ENCODE measurements at regions not wholly inside any gene's neighbourhood (a gene's known extent, or its start where the extent isn't known, plus 50 kb on each side); places are given as distances from the start of the nearest gene placed in this dataset.

DNA sequence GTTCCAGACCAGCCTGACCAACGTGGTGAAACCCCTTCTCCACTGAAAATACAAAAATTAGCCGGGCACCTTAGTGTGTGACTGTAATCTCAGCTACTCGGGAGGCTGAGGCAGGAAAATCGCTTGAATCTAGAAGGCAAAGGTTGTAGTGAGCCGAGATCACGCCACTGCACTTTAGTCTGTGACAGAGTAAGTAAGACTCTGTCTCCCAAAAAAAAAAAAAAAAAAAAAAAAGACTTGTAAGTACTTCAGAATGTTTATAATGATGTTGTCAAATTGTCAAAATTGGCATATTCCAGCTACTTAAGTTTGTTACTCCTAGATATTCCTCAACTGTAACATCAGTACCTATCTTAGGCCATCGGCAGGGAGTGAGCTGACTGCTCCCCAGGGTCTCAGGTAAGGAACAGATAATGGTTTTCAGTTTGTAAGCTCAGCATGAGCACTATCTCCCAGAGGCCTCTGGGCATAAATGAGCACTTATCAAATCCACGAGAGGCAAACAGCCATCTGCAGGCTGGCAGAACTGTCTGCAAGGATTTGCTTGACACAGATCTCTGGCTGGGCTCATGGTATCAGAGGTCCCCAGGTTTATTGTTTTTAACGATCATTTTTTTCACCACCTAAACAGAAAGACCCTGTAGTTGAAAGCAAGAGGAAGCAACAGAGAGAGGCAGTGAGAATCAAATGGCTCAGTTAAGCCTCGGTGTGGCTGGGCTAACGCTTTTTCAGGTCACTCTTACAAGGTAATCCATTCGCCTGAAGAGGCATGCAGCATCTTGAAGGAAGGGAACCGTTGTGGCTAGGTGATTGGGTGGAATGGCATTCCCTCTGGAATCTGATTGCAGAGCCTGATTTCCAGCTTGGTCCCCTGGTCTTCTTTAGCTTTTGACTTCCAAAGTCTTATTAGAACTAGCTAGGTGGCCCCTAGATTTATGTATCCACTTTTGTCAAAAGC is 115.9 kb downstream of the LY86 start:
- DNase-seq: no peak

- no peak for DNase-seq
Observed at GRCh38 chr6:6705061-6705425, 116.5 kb downstream of the LY86 start.

DNA sequence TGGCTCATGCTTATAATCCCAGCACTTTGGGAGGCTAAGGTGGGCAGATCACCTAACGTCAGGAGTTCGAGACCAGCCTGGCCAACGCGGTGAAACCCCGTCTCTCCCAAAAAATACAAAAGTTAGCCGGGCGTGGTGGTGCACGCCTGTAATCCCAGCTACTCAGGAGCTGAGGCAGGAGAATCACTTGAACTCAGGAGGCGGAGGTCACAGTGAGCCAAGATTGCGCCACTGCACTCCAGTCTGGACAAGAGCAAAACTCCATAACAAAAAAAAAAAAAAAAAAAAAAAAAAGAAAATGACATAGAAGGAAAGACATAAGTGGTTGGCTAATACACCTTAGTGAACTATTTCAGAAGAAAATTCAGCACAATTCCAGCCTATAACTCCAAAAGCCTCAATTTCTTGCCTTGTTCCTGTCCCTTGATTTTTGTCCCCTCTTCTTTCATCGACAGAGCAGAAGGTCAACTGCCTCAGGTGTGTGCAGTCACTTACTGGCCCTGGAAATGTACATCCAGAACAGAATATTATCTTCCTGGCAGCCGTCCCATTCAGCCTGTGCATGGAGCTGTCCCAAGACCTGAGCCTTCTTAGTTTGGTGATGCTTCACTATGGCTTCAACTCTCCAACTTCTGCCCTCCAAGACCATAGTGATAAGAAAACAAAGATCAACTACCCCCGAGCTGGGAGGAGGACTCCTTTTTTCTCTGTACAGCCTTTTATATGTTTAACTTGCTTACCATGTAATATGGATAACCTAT is 117.6 kb downstream of the LY86 start:
- DNase-seq: no peak

DNA sequence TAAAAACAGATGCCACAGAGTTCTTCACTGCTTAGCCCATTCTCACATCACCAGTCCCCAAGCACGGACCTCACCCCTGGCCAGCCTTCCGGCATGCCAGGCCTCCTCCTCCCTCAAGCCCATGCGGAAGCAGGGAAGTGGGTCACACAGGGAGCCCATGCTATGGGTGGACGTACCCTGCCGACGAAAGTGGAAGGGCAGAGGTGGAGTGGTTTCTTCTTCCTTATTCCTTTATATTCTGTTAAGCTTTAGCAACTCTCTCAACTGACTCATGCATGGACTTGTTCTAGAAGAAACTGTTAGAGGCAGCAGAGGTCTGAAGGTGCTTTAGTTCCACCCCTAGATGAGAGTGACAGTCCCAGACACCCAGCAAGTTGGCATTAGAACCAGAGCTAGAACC is 118.6 kb downstream of the LY86 start:
- DNase-seq: no peak

DNA sequence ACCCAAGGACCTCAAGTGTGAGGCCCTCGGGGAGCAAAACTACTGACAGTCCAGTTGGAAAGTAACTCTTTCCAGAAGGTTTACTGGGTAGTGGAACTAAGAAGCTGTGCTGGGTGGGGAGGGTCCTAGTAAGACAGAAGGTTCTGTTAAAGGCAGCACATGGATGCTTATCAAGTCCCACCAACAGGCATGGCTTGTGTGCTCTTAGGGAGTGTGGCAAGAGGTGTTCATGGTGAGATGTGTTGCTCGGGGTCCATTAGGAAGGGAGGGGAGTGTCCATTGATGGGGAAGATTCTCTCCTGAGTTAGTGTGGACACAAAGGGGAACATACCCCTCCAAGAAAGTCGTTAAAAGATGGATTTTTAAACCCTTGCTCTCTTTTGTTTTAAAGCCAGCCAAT is 120.6 kb downstream of the LY86 start:
- DNase-seq: no peak

DNA sequence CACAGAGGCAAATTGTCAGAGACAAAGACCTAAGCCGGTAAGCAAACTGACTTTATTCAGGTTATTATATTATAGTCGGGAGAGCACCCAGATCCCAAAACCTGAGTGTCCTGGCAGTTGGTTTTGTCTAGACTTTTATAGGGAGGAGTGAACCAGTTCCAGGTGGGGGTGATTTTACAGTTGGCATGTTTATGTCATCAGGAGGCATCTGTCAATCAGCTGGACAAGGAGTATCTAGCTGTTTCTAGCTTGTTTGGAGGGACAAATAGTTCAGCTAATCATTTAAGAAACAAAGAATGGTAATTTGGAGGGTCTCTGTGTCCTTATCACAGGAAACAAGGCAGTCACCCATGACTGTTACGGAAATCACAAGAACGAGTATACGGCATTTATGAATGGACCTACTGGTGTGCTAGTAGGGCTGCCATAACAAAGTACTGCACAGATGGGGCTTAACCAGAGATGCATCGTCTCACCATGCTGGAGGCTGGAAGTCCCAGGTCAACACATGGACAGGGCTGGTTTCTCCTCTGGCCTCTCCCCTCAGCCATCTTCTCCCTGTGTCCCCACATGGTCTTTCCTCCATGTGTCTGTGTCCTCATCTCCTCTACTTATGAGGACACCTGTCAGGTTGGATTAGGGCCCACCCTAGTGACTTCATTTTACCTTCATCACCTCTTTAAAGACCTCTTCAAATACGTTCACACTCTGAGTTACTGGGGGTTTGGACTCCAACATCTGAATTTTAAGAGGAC is 122.7 kb downstream of the LY86 start:
- DNase-seq: no peak

- DNase-seq: no peak
Observed at GRCh38 chr6:6711832-6712448, 123.4 kb downstream of the LY86 start.

GRCh38 chr6:6712449-6713403 is 124.2 kb downstream of the LY86 start:
- DNase-seq: no peak

DNA sequence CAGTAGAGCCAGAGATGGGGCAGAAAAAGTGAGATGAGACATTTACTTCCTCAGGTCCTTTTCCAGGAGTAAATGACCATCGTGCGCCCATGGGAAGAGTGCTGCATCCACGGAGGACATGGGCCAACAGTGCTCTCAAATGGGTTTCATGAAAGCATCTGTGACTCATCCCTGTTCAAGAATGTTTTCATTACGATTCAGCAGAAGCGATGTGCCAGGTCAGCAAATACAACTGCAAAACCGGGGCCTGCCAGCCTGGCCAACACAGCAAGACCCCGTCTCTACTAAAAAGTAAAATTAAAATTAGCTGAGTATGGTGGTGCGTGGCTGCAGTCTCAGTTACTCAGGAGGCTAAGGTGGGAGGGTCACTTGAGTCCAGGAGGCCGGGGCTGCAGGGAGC is 125.1 kb downstream of the LY86 start:
- no peak for DNase-seq

DNA sequence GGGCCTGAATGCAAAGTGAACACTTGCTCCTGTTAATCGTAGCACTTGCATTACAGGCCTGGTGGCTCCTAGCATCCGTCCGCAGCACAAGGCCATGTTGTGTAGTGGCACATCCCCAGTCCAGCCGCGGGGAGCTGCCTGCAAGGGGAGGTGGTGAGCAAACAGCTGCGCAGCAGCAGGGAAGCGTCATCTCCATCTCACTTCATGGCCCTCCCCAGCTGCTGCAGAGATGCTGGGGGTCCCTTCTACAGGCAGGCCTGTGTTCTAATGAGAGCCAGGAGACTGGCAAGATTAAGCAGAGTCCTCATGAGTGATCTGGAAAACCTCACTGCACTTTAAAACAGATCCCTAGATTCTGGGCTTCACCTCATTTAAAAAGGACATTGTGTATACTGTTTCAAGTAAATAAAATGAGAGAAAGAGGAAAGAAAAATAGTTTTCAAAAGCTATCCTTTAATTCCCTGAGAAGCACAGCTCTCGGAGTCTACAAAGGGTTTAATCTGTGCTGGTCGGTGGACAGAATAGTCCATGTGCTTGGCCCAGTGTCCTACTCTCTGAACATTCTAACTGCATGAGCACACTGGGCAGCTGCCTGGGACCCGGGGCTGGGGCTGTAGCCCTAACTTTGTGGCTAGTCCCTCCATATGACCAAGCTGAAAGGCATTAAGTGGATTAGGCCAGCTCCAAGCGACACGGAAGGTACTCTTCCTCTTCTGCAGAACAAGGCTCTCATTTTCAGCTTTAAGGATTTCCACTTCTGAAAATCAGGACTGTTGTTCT is 125.8 kb downstream of the LY86 start:
- DNase-seq: no peak

GRCh38 chr6:6714953-6715352 is 126.4 kb downstream of the LY86 start:
- DNase-seq: no peak

DNA sequence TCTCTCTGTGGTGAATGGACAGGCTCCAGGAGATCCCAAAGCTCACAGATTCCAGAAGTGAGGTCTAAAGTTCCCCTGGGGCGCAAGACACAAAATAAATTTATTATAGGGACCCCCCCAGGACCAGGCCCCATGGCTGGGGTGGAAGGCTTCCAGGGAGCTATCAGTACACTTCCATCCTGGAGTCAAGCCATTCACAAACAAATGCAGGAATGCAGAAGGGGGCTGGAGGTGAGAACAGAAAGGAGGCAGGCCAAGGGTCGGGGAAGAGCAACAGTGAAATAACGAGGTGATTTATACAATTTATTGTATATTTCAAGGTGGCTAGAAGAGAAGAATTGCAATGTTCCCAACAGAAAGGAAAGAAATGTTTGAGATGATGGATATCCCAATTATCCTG is 126.9 kb downstream of the LY86 start:
- DNase-seq: no peak

DNA sequence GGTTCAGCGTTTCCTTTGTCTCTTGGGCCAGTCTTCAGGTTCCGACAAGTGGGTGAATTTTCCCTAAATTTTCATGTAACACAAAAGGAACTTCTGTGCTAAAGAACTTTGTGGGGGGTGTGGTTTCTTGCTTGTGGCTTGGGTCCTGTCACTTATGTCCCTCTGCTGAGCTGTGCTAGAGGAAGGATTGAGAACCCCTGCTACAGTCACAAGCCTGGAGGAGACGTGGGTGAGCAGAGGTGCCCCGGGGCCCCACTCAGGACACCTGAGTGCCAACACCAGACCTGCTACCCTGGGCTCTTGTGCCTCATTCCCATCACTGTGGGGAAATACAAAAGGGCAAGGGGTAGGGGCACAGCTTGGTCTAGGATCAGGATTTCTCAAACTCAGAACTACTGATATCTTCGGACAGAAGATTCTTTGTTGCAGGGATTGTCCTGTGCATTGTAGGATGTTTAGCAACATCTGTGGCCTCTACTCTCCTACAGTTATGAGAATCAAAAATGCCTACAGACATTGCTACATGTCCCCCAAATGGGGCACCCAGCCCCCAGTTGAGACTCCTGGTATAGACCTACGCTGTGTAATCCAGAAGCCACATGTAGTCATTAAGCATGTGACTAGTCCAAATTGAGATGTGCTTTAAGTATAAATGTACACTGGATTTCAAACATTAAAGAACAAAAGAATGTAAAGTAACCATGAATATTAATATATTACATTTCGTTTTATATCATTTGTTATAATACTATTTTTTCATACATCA is 128.7 kb downstream of the LY86 start:
- no peak for DNase-seq

DNA sequence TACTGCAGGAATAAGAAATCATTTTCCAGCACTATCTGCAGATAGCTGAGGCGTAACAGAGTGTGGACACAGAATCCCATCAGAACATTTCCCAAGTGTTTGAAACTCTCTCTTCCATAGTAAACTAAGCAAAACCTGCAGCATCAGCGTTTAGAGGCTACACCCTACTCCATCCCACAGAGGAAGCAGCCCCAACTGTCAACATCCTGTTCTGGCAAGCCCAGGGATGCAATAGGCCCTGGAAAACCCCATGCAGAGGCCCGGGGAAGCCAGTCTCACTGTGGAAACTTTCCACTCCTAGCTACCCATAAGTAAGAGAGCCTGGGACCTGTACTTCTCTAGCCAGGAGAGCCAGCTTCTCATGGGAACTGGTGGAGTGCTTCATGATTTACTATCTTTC is 129.4 kb downstream of the LY86 start:
- DNase-seq: no peak

DNA sequence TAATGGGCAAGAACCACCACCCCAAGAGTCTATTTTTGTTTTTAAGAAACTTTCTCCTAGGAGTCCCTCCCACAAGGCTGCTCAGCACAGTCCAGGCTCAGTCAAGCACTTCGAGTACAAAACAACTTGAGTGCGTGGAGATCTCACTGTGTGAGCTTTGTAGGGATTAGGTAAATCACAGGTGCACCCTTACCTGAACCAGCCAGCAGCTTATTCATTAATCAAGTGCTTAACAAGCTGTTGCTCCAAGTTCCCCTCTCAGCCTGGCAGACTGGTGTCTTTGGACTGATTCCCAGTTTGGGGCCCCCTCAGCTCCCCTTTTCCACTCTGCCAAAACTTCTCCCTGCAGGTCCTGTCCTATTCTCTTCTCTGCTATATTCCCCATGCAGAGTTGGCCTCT is 133.1 kb downstream of the LY86 start:
- DNase-seq: no peak

DNA sequence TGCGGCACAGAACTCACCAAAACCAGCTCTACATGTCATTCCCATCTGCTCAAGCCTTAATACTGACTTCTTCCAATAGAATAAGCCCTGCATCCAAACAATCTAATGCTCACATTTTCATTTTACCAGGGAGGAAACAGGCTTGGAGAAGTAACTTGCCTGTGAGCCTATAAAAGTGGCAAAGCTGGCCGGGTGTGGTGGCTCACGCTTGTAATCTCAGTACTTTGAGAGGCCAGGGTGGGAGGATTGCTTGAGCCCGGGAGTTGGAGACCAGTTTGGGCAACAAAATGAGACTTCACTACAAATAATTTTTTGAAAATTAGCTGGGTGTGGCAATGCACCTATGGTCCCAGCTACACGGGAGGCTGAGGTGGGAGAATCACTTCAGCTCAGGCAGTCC is 133.7 kb downstream of the LY86 start:
- DNase-seq: no peak

- DNase-seq: no peak
Observed at GRCh38 chr6:6723361-6723760, 134.8 kb downstream of the LY86 start.

- DNase-seq: no peak
Observed at GRCh38 chr6:6723921-6724538, 135.5 kb downstream of the LY86 start.
